ENCODE measurements at regions not wholly inside any gene's neighbourhood (a gene's known extent, or its start where the extent isn't known, plus 50 kb on each side); places are given as distances from the start of the nearest gene placed in this dataset.

GRCh38 chr18:27278131-27278530 is 93.0 kb upstream of the CHST9 start:
- DNase-seq (ENCODE audit: low read depth, low spot score), result no peak

- DNase-seq (ENCODE audit: low read depth, low spot score), result no peak
Observed at GRCh38 chr18:27277554-27277953, 92.4 kb upstream of the CHST9 start.

- DNase-seq (ENCODE audit: low read depth, low spot score), result no peak
Observed at GRCh38 chr18:27276886-27277285, 91.8 kb upstream of the CHST9 start.

GRCh38 chr18:27276479-27276878 is 91.4 kb upstream of the CHST9 start:
- DNase-seq (ENCODE audit: low read depth, low spot score), result no peak

- no peak for DNase-seq (ENCODE audit: low read depth, low spot score)
Observed at GRCh38 chr18:27274901-27275300, 89.8 kb upstream of the CHST9 start.

GRCh38 chr18:27270508-27270907 is 85.4 kb upstream of the CHST9 start:
- DNase-seq (ENCODE audit: low read depth, low spot score), result no peak

- DNase-seq (ENCODE audit: low read depth, low spot score), result no peak
Observed at GRCh38 chr18:27263369-27263768, 78.3 kb upstream of the CHST9 start.

- no peak for DNase-seq (ENCODE audit: low read depth, low spot score)
Observed at GRCh38 chr18:27261769-27262549, 76.9 kb upstream of the CHST9 start.

GRCh38 chr18:27253571-27253970 is 68.5 kb upstream of the CHST9 start:
- DNase-seq (ENCODE audit: low read depth, low spot score), result no peak

- no peak for DNase-seq (ENCODE audit: low read depth, low spot score)
Observed at GRCh38 chr18:27250471-27250870, 65.4 kb upstream of the CHST9 start.

- no peak for DNase-seq (ENCODE audit: low read depth, low spot score)
Observed at GRCh38 chr18:27249933-27250332, 64.8 kb upstream of the CHST9 start.

- no peak for DNase-seq (ENCODE audit: low read depth, low spot score)
Observed at GRCh38 chr18:27244259-27244658, 59.2 kb upstream of the CHST9 start.

- DNase-seq (ENCODE audit: low read depth, low spot score), result no peak
Observed at GRCh38 chr18:27242392-27243047, 57.4 kb upstream of the CHST9 start.

GRCh38 chr18:27240383-27240782 is 55.3 kb upstream of the CHST9 start:
- DNase-seq (ENCODE audit: low read depth, low spot score), result no peak

- DNase-seq (ENCODE audit: low read depth, low spot score), result no peak
Observed at GRCh38 chr18:27239669-27240068, 54.6 kb upstream of the CHST9 start.

- no peak for DNase-seq (ENCODE audit: low read depth, low spot score)
Observed at GRCh38 chr18:27235218-27235870, 50.2 kb upstream of the CHST9 start.

Data from pulmonary artery endothelial cell (primary cell).